Prostate gland (tissue), 2 donors: ENCODE measurements at regions not wholly inside any gene's neighbourhood (a gene's known extent, or its start where the extent isn't known, plus 50 kb on each side); places are given as distances from the start of the nearest gene placed in this dataset.

Experiments
- POLR2A ChIP-seq: fragments of 450-650 bp; IDR thresholded peaks from one replicate; pipeline ENCODE4 v1.6.1; 2016; ENCODE audit warnings: antibody characterized with exemption, mild to moderate bottlenecking
- POLR2AphosphoS5 ChIP-seq: sonication (generic); formaldehyde crosslinking; IDR thresholded peaks from one replicate; pipeline ENCODE4 v1.6.1; 2017; ENCODE audit warnings: antibody characterized with exemption
- TF ChIP-seq, protein P1 (sequence below), 4 experiments: fragments of 200-600 bp in 2 of 4; fragments of 450-650 bp in 2 of 4; sonication (generic) in 2 of 4; IDR thresholded peaks; 1 replicate in 3 of 4; 2 replicates in 1 of 4; pipeline ENCODE4 v1.5.1; 2016 to 2019; ENCODE audit warnings: antibody characterized with exemption in 4 of 4, mild to moderate bottlenecking in 2 of 4, moderate library complexity in 2 of 4

DNA sequence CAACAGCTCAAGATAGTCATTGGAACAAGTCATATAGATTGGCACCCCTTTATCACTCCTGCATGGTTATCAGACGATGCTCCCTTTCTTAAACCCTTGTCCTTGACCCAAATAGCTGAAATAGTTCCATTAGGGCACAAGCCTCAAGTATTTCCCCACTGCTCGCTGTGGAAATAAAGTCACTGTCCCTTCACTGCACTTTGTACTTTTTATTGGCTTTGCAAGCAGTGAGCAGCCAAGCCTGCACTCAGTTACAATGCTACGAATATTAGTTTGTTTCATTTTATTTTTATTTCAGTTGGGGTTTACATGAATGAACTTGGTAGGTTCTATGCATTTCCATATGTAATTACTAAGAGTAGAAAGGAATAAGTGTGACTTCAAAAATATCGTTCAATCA, 1176.4 kb downstream of the BRINP3 start:
- TF ChIP-seq, protein P1, sequence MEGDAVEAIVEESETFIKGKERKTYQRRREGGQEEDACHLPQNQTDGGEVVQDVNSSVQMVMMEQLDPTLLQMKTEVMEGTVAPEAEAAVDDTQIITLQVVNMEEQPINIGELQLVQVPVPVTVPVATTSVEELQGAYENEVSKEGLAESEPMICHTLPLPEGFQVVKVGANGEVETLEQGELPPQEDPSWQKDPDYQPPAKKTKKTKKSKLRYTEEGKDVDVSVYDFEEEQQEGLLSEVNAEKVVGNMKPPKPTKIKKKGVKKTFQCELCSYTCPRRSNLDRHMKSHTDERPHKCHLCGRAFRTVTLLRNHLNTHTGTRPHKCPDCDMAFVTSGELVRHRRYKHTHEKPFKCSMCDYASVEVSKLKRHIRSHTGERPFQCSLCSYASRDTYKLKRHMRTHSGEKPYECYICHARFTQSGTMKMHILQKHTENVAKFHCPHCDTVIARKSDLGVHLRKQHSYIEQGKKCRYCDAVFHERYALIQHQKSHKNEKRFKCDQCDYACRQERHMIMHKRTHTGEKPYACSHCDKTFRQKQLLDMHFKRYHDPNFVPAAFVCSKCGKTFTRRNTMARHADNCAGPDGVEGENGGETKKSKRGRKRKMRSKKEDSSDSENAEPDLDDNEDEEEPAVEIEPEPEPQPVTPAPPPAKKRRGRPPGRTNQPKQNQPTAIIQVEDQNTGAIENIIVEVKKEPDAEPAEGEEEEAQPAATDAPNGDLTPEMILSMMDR (IDR thresholded peaks at IDR 0.05): no peak
- TF ChIP-seq POLR2AphosphoS5 (no peak), POLR2A (no peak)
